ENCODE measurements at regions not wholly inside any gene's neighbourhood (a gene's known extent, or its start where the extent isn't known, plus 50 kb on each side); places are given as distances from the start of the nearest gene placed in this dataset.

DNA sequence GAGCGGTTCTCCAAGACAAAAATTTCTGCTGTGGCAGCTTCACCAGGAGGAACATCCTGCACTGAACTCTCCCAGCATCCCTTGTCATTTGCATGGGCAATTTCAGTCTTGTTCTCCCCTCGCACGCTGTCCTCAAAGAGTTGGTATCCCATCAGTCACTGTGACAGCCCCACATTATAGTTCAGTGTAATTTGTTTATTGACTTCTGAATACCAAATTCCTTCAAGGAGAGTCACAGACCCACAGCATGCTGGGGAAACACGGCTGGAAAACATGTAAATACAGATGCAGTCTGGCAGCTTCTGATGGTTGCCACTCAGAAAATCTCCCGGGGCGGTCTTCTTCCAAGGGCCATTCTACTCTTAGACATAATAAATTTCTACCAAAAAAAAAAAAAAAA is 151.0 kb upstream of the NEBL start:
- TF ChIP-seq, protein P1, sequence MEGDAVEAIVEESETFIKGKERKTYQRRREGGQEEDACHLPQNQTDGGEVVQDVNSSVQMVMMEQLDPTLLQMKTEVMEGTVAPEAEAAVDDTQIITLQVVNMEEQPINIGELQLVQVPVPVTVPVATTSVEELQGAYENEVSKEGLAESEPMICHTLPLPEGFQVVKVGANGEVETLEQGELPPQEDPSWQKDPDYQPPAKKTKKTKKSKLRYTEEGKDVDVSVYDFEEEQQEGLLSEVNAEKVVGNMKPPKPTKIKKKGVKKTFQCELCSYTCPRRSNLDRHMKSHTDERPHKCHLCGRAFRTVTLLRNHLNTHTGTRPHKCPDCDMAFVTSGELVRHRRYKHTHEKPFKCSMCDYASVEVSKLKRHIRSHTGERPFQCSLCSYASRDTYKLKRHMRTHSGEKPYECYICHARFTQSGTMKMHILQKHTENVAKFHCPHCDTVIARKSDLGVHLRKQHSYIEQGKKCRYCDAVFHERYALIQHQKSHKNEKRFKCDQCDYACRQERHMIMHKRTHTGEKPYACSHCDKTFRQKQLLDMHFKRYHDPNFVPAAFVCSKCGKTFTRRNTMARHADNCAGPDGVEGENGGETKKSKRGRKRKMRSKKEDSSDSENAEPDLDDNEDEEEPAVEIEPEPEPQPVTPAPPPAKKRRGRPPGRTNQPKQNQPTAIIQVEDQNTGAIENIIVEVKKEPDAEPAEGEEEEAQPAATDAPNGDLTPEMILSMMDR (IDR thresholded peaks at IDR 0.05 in 8 of 11, conservative IDR thresholded peaks at IDR 0.05 in 3 of 11): no peak
- no peak for TF ChIP-seq POLR2A (IDR thresholded peaks at IDR 0.05)
- no peak for TF ChIP-seq POLR2AphosphoS5 (IDR thresholded peaks at IDR 0.05)
